Uterus (tissue), 2 donors: ENCODE measurements at regions not wholly inside any gene's neighbourhood (a gene's known extent, or its start where the extent isn't known, plus 50 kb on each side); places are given as distances from the start of the nearest gene placed in this dataset.

Source experiments
- POLR2A ChIP-seq, 2 donors: fragments of 450-650 bp; IDR thresholded peaks; one replicate each; pipeline ENCODE4 v1.6.1; 2016; ENCODE audit warnings: antibody characterized with exemption in 2 of 2, mild to moderate bottlenecking in 1 of 2, moderate library complexity in 1 of 2
- TF ChIP-seq, protein P1 (sequence below), 4 experiments: fragments of 200-600 bp in 2 of 4; fragments of 450-650 bp in 2 of 4; sonication (generic) in 2 of 4; IDR thresholded peaks; one replicate each; pipeline ENCODE4 v1.5.1; 2016 to 2019; ENCODE audit warnings: antibody characterized with exemption in 4 of 4, mild to moderate bottlenecking in 2 of 4, moderate library complexity in 1 of 4

DNA sequence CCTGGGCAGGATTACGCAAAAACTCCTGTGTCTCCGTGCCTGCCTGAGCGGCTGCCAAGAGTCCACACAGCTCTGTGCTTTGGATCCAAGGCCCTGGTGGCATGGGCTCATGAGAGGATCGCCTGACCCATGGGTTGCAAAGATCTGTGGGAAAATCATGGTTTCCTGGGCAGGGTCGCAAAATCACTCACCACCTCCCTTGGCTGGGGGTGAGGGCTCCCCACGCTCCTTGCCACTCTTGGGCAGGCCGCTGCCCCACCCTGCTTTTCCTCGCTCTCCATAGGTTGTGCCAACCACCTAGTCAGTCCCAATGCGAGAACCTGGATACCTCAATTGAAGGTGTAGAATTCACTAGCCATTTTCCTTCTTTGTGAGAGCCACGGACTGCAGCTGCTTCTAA lies 66.5 kb upstream of the MAGEB18 start:
- TF ChIP-seq, protein P1, sequence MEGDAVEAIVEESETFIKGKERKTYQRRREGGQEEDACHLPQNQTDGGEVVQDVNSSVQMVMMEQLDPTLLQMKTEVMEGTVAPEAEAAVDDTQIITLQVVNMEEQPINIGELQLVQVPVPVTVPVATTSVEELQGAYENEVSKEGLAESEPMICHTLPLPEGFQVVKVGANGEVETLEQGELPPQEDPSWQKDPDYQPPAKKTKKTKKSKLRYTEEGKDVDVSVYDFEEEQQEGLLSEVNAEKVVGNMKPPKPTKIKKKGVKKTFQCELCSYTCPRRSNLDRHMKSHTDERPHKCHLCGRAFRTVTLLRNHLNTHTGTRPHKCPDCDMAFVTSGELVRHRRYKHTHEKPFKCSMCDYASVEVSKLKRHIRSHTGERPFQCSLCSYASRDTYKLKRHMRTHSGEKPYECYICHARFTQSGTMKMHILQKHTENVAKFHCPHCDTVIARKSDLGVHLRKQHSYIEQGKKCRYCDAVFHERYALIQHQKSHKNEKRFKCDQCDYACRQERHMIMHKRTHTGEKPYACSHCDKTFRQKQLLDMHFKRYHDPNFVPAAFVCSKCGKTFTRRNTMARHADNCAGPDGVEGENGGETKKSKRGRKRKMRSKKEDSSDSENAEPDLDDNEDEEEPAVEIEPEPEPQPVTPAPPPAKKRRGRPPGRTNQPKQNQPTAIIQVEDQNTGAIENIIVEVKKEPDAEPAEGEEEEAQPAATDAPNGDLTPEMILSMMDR (IDR thresholded peaks at IDR 0.05), result no peak
- no peak for TF ChIP-seq POLR2A (IDR thresholded peaks at IDR 0.05)
